ENCODE measurements at regions not wholly inside any gene's neighbourhood (a gene's known extent, or its start where the extent isn't known, plus 50 kb on each side); places are given as distances from the start of the nearest gene placed in this dataset.

DNA sequence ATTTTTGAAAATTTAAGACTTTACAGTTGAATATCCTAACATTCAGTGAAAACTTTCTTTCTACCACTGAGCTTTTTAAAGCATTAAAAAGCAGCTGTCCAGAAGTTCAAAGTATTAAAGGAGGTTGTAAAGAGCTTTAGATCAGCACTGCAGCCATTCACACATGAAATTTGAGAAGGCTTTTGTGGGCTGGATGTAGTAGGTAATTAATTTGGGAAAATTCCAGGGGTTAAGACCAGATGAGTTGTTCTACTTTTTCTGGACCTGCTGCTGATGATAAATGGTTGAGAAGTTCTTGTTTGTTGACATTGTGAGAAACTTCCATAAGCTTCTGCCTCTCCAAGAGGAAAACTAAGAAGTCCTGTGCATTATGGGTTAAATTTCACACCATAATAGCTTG lies 1779.6 kb upstream of the PRR20A start:
- Mint-ChIP-seq H3K4me3 (no peak overlapping the region), H3K9me3 (peaks cover 0 to 11% (median 4%) of the 10 kb centered on the region in 7 donors), H3K27me3 (no peaks in the 10 kb centered on the region), H3K4me1 (no peaks in the 10 kb centered on the region), H3K36me3 (no peaks in the 10 kb centered on the region), H3K27ac (no peak overlapping the region)
- DNase-seq (no peak), ATAC-seq (ENCODE audit: low read depth in 2 of 2) (no peak)

DNA sequence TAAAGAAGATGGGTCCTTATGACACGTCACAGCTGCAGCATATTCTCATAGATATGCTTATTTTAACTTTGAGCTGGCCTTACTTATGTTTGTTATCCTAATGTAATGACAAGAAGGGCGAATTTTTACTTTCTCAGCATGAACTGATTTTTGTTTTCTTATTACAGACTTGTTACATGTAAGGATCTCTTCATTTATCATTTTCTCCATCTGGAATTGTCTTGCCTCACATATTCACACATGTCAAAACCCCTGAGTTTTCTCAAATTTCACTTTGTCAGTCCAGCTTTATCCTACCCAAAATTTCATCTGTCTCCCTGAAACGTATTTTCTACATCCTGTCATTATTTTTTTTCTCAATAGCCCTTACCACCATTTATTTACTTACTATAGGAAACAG lies 1774.0 kb upstream of the PRR20A start:
- H3K27ac Mint-ChIP-seq: no peak overlapping the region
- ATAC-seq (ENCODE audit: low read depth in 2 of 2) (no peak), DNase-seq (no peak)
- no peaks in the 10 kb centered on the region for H3K27me3 Mint-ChIP-seq
- H3K9me3 Mint-ChIP-seq: peaks cover 0 to 7% (median 4%) of the 10 kb centered on the region in 7 donors
- no peaks in the 10 kb centered on the region for H3K36me3 Mint-ChIP-seq
- no peaks in the 10 kb centered on the region for H3K4me1 Mint-ChIP-seq
- H3K4me3 Mint-ChIP-seq: no peak overlapping the region

DNA sequence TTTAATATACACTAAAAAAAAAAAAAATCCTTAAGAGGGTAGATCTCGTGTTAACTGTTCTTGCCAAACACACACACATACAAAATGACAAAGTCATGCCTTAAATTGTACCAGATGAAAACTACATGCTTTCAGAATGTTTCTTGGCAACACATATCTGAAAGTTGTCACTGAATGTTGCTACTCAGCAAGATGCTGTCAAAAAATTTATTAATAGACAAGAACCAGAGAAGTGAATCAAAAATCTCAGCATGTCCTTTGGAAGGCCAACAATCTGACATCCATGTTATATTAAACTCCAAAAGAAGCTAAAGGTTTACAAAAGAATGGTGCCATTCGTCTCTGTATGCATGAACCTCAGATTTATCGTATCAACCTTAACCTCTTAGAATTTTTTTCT lies 1746.2 kb upstream of the PRR20A start:
- ATAC-seq (ENCODE audit: low read depth in 2 of 2) (no peak), DNase-seq (no peak)
- H3K27ac Mint-ChIP-seq: no peak overlapping the region
- H3K9me3 Mint-ChIP-seq: peaks cover 0 to 11% (median 5%) of the 10 kb centered on the region in 7 donors
- H3K4me1 Mint-ChIP-seq: no peaks in the 10 kb centered on the region
- no peaks in the 10 kb centered on the region for H3K36me3 Mint-ChIP-seq
- no peaks in the 10 kb centered on the region for H3K27me3 Mint-ChIP-seq
- no peak overlapping the region for H3K4me3 Mint-ChIP-seq

DNA sequence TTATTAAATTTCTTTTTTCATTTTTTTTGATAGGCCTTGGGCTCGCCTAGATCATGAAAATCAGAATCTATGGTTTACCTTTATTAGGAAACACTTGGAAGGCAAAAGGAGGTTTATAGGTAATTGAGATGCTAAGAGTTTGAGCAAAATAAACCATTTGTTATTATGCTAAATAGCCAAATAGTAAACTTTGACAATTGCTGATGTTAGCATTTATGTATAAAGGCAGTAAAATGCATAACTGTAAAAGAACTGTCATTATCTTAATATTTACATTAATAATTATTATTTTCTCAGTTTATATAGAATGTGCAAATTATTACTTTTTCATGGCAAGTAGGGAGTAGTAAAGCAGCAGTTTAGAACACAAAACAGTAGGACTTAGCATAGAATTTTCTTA lies 1737.8 kb upstream of the PRR20A start:
- Mint-ChIP-seq H3K36me3 (no peaks in the 10 kb centered on the region), H3K9me3 (peaks cover 0 to 5% (median 0%) of the 10 kb centered on the region in 7 donors), H3K4me1 (no peaks in the 10 kb centered on the region), H3K4me3 (no peak overlapping the region), H3K27ac (no peak overlapping the region), H3K27me3 (no peaks in the 10 kb centered on the region)
- ATAC-seq (ENCODE audit: low read depth in 2 of 2) (no peak), DNase-seq (no peak)

DNA sequence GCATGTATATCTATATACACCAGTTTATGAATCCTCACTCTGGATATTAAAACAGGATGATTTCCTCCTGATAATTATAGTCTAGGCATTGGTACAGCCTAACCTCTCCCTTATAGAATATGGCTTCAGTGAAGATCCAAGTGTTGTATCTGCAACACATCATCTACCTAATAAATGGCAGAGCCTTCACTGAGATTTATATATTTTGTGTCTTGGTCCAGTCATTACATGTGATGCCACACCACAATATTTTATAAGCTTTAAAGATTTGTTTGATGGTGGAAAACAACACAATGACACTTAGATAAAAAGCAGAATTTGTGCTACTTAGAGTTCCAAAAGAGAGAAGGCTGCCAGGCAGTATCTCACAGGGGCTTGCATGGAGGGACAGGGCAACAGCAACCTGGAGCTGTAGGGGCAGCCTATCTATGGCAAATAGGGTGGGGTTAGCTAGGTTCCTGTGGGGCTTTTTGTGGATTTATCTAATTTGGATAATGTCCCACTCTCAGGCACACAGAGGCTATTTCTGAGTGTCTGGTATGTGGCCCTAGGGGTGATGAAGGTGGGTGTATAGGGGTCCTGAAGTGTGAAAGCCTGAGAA lies 1736.7 kb upstream of the PRR20A start:
- H3K9me3 Mint-ChIP-seq: peaks cover 0 to 5% (median 0%) of the 10 kb centered on the region in 7 donors
- H3K4me1 Mint-ChIP-seq: no peaks in the 10 kb centered on the region
- ATAC-seq (ENCODE audit: low read depth in 2 of 2) (no peak), DNase-seq (no peak)
- H3K27ac Mint-ChIP-seq: no peak overlapping the region
- no peak overlapping the region for H3K4me3 Mint-ChIP-seq
- H3K36me3 Mint-ChIP-seq: no peaks in the 10 kb centered on the region
- H3K27me3 Mint-ChIP-seq: no peaks in the 10 kb centered on the region

DNA sequence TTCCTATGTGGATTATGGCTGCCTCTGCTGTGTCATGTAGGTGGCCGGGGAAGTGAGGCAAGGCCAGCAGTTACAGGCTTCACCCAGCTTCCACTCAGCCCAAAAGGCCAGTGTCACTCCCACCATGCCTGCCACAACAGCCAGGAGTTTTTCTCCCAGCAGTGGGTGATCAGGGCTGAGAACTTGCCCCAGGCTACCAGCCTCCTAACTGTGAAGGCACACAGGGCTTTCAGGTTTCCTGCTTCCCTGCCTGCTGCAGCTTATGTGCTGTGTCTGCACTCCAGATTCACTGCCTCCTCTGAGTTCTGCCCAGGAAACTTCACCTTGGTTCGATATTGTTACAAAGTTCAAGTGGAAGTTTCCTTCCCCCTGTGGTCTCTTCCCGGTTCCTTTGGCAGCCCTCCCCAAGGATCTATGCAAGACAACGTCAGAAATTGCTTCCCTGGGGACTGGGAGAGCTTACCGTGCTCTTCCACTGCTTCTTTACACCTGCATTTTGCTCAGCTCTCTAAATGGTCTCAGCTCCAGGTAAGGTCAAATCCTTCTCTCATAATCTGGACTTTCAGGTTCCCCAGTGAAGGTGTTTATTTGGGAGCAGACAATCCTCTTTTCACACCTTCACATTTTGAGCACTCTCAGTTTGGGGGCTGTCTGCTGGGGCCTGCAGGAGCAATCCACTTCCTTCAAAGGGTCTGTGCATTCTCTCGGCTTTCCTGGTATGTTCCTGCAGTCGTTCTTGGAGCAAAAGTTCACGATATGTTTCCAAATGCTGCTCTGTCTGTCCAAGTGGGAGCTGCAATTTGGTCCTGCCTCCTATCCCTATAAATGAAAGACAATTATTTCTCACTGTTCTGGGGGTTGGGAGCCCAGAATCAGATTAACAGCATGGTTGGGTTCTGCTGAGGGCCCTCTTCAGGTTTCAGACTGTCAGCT lies 1730.1 kb upstream of the PRR20A start:
- Mint-ChIP-seq H3K27ac (no peak overlapping the region), H3K9me3 (peaks cover 0 to 5% (median 2%) of the 10 kb centered on the region in 7 donors), H3K4me3 (no peak overlapping the region), H3K27me3 (no peaks in the 10 kb centered on the region), H3K36me3 (no peaks in the 10 kb centered on the region), H3K4me1 (no peaks in the 10 kb centered on the region)
- ATAC-seq (ENCODE audit: low read depth in 2 of 2) (no peak), DNase-seq (no peak)

DNA sequence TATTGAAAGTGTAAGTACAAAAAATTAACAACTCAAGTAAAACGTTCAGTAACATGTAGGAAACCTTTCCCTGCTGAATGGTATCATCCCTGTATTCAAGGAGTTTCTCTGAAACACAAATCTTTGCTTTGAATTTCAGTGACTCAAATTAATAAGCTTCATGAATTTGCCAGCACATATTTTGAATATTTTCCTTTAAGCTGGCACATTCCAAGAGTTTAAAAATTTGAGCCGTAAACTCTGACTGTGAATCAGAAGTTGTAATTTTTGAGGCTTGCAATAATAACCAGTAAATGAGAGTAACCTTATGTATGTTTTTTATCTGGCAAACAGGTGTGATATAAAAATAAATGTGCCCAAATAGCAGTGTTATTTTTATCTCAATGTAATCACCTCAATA lies 1722.6 kb upstream of the PRR20A start:
- H3K4me1 Mint-ChIP-seq: no peaks in the 10 kb centered on the region

DNA sequence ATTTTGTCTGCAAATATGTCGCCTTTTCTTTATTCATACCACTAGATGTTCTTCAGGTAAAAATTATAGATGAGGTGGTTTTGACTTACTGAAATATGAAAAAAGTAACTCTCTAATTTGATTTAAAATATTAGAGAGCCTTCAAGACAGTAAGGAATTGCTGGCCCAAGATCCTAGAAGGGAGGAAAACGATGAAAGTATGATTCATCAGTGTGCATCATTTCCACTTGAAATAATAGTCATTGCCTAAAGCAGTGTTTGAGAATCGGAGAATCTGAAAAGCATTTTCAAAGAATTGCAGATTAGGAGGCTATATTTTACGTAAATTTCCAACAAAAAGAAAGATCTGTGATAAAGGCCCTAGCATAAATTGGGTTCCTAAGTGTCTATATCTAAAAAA lies 1707.9 kb upstream of the PRR20A start:
- DNase-seq (no peak), ATAC-seq (ENCODE audit: low read depth in 2 of 2) (no peak)
- Mint-ChIP-seq H3K27me3 (no peaks in the 10 kb centered on the region), H3K36me3 (no peaks in the 10 kb centered on the region), H3K27ac (no peak overlapping the region), H3K4me1 (no peaks in the 10 kb centered on the region), H3K9me3 (peaks cover 0 to 12% (median 4%) of the 10 kb centered on the region in 7 donors), H3K4me3 (no peak overlapping the region)

More for the DNA sequence above, 1722.6 kb upstream of the PRR20A start:
- Mint-ChIP-seq H3K9me3 (peaks cover 0 to 6% (median 0%) of the 10 kb centered on the region in 7 donors), H3K36me3 (no peaks in the 10 kb centered on the region), H3K27me3 (no peaks in the 10 kb centered on the region), H3K27ac (no peak overlapping the region), H3K4me3 (no peak overlapping the region)
- DNase-seq (no peak), ATAC-seq (ENCODE audit: low read depth in 2 of 2) (no peak)

DNA sequence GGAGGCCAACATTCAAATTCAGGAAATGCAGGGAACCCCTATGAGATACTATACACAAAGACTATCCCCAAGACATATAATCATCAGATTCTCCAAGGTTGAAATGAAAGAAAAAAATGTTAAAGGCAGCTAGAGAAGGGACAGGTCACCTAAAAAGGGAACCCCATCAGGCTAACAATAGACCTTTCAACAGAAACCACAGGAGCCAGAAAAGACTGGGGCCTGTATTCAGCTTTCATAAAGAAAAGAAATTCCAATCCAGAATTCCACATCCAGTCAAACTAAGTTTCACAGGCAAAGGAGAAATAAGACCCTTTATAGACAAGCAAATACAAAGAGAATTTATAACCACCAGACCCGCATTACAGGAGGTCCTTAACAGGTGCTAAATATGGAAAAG lies 1703.6 kb upstream of the PRR20A start:
- Mint-ChIP-seq H3K27ac (no peak overlapping the region), H3K36me3 (no peaks in the 10 kb centered on the region), H3K4me3 (no peak overlapping the region), H3K9me3 (peaks cover 2 to 12% (median 4%) of the 10 kb centered on the region in 7 donors), H3K27me3 (no peaks in the 10 kb centered on the region), H3K4me1 (no peaks in the 10 kb centered on the region)
- ATAC-seq (ENCODE audit: low read depth in 2 of 2): no peak
- DNase-seq: no peak

DNA sequence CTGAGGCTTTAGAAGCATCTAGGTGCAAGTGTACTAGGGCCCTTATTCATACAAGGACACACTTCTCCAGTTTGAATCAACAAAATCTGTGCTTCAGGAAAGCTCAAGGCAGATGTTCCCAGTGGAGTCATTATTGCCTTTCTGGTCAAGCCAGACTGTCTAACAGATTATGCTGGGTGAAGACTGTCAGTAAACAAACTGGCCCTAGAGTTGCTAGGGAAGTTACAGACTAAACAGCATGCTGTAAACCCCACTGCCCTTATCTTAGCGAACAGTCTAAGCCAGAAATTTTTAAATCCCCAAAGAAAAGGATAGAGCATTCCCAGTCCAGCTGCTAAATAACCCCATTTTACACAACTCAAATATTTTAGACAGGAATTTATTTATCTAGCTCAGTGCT lies 1701.3 kb upstream of the PRR20A start:
- Mint-ChIP-seq H3K36me3 (no peaks in the 10 kb centered on the region), H3K9me3 (peaks cover 2 to 15% (median 5%) of the 10 kb centered on the region in 7 donors), H3K4me3 (no peak overlapping the region)

DNA sequence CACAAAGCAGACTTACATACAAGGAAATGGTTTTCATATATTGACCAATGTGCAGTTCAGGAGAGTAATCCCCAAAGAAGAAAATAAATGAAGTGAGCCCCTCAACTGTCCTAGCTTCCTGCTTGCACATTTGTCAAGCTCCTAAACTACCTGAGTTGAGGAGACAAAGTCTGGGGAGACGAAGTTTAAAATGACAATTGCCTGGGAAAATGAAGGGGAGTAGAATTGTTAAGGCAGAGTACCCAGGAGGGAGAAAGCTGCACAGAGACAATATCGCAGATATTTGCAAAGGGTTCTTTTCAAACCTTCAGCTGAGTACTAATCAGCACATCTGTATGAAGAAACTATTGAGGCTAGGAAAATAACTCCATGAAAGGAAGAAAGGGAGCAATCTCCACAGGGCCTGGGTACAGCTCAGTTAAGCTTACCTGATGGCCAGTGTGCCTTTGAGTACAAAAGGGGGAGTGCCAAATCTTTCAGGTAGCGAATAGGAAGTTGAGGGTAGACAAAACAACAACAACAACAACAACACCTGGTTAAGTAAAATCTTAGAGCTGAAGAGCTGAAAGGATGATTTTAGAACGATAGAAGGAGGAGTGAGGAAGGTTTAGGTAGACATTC lies 1700.1 kb upstream of the PRR20A start:
- H3K27me3 Mint-ChIP-seq: no peaks in the 10 kb centered on the region
- no peak overlapping the region for H3K4me3 Mint-ChIP-seq
- H3K4me1 Mint-ChIP-seq: no peaks in the 10 kb centered on the region
- H3K9me3 Mint-ChIP-seq: peaks cover 0 to 12% (median 5%) of the 10 kb centered on the region in 7 donors
- DNase-seq: no peak
- H3K27ac Mint-ChIP-seq: no peak overlapping the region
- ATAC-seq (ENCODE audit: low read depth in 2 of 2): no peak
- no peaks in the 10 kb centered on the region for H3K36me3 Mint-ChIP-seq

More for the DNA sequence above, 1701.3 kb upstream of the PRR20A start:
- no peak for ATAC-seq (ENCODE audit: low read depth in 2 of 2)
- Mint-ChIP-seq H3K27ac (no peak overlapping the region), H3K4me1 (no peaks in the 10 kb centered on the region), H3K27me3 (no peaks in the 10 kb centered on the region)
- no peak for DNase-seq

DNA sequence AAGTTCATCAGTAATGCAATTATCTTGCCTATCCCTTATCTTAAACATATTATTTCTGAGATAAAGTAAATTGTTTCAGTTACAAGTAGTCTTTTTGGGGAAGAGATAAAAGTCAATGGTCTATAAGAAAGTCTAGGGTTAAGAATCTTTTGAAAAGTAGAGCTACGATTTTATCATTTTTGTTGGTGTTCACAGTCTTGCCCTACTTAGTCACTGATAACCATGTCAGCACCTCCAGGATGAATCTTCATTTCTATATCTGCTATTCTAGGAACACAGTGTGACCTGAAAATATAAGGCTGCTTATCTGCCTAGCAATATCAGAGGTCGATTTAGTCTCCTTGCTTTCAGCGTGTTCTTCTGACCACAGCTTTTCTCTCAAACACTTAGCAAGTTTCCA lies 1676.5 kb upstream of the PRR20A start:
- ATAC-seq (ENCODE audit: low read depth in 2 of 2) (no peak), DNase-seq (no peak)
- no peaks in the 10 kb centered on the region for H3K4me1 Mint-ChIP-seq
- H3K27ac Mint-ChIP-seq: no peak overlapping the region
- H3K9me3 Mint-ChIP-seq: peaks cover 0 to 4% (median 2%) of the 10 kb centered on the region in 7 donors
- H3K27me3 Mint-ChIP-seq: no peaks in the 10 kb centered on the region
- no peak overlapping the region for H3K4me3 Mint-ChIP-seq
- no peaks in the 10 kb centered on the region for H3K36me3 Mint-ChIP-seq

DNA sequence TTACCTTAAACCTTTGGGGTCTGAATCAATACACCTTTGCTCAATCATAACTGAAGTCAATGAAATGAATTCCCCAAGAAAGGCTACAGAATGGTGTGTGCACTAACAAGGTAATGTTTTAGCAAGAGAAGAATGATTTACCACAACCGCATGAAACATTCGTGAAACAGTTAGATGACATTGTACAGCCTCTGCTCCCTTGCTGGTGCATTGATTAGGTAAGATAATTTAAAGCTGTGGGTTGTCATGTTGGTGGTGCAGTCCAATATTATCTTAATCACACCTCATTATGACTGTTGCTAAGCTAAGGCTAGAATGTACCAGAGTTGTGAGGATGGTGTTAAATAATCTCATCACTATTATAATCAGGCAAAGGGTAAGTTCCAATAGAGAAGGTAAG lies 1673.2 kb upstream of the PRR20A start:
- no peaks in the 10 kb centered on the region for H3K4me1 Mint-ChIP-seq

More for the DNA sequence above, 1673.2 kb upstream of the PRR20A start:
- peaks cover 0 to 7% (median under 1%) of the 10 kb centered on the region in 7 donors for H3K9me3 Mint-ChIP-seq
- H3K27me3 Mint-ChIP-seq: no peaks in the 10 kb centered on the region
- no peak for ATAC-seq (ENCODE audit: low read depth in 2 of 2)
- H3K36me3 Mint-ChIP-seq: no peaks in the 10 kb centered on the region
- no peak overlapping the region for H3K27ac Mint-ChIP-seq
- no peak for DNase-seq
- no peak overlapping the region for H3K4me3 Mint-ChIP-seq

Data from naive B cell (primary cell).